Ramos (cell line): ENCODE measurements at regions not wholly inside any gene's neighbourhood (a gene's known extent, or its start where the extent isn't known, plus 50 kb on each side); places are given as distances from the start of the nearest gene placed in this dataset.
"Not testable (repeated sequence)": the region's sequence is repeated elsewhere in the genome, so short reads cannot be mapped to it uniquely, and the experiment has no call there.

Experiments
- in situ Hi-C: fragments of 300-500 bp; cut with MboI; formaldehyde crosslinking; loops from one replicate; pipeline ENCODE4 v1.14.3; 2022; ENCODE audit warnings: low sequenced_read_pairs; ENCODE audit not compliant: unreplicated experiment

DNA sequence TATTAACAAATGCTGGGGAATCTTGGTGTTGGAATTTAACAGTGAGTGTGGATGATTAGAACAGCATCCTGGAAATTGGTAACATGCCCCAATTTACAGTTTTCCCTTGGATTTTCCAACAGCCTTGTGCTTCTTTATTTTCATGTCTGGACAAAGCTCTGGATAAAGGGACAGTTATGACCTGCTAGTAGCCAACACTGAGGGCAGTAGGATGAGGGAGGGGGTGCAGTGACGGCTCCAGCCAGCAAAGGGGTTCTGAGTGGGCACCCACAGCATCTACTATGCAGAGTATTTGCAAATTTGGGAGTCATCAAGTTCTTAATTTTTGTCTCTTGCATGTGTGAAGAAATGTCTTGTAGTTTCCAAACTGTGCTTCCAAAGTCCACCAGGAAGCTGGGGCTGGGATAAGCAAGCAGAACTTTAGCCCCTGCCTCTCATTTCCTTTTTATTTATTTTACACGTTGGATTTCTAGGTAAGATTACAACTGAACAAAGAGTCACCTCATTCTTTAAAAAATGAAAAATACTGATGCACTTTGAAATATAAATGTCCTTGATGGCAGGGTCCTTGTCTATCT, 63.0 kb upstream of the SELENOP start:
- in situ Hi-C loops: no loop called here

DNA sequence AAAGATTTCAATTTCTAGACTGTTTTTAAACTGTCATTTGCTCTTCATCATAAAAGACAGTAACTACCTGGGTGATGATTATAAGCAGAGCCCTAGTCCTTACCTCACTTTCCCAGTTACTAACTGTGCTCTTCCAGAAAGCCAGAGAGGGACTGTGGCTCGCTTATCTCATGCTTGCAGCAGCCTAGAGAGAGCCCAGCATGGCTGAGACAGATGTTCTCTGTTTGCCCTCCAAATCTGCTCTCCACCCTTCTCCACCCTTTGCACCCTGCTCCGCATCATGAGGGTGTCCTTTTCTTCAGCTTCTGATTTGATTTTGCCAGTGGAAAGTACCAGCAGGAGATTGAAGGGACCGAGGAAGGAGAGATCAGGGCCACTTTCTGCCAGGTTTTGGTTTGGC, 61.2 kb upstream of the SELENOP start:
- in situ Hi-C loops: no loop called here

DNA sequence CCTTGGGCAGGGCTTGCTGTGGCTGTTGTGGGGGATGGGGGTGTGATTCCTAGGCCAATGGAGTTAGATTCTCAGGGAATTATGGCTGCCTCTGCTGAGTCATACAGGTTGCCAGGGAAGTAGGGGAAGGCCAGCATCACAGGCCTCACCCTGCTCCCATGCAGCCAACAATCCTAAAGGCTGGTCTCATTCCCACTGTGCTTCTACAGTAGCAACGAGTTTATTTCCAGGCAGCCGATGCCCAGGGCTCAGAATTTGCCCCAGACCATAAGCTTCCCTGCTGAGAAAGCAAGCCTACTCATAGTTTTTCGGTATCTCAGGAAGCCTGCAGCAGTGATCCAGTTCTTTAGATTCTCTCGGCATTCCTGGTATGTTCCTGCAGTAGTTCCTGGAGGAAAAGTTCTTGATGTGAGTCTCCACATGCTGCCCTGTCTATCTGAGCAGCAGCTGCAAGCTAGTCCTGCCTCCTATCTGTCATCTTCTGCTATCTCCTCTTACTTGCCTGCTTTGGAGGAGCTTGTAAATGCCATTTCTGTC, 59.3 kb upstream of the SELENOP start:
- in situ Hi-C loops: no loop called here

DNA sequence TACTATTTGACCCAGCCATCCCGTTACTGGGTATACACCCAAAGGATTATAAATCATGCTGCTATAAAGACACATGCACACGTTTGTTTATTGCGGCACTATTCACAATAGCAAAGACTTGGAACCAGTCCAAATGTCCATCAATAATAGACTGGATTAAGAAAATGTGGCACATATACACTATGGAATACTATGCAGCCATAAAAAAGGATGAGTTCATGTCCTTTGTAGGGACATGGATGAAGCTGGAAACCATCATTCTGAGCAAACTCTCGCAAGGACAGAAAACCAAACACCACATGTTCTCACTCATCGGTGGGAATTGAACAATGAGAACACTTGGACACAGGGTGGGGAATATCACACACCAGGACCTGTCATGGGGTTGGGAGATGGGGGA, 56.7 kb upstream of the SELENOP start:
- in situ Hi-C loops: not testable (repeated sequence)

DNA sequence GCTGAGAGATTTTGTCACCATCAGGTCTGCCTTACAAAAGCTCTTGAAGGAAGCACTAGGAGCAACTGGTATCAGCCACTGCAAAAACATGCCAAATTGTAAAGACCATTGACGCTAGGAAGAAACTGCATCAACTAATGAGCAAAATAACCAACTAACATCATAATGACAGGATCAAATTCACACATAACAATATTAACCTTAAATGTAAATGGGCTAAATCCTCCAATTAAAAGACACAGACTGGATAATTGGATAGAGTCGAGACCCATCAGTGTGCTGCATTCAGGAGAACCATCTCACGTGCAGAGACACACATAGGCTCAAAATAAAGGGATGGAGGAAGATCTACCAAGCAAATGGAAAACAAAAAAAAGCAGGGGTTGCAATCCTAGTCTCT, 53.1 kb upstream of the SELENOP start:
- in situ Hi-C loops: not testable (repeated sequence)
